Inferior parietal cortex (tissue), 1 donor: ENCODE measurements at regions not wholly inside any gene's neighbourhood (a gene's known extent, or its start where the extent isn't known, plus 50 kb on each side); places are given as distances from the start of the nearest gene placed in this dataset.
A peak's percentile ranks its signal among the peaks of the same experiment; 100 is the strongest.

Experiments used
- DNase-seq: peaks from one replicate; pipeline ENCODE4 v3.0.0-alpha.2; 2016; ENCODE audit errors: extremely low spot score

DNA sequence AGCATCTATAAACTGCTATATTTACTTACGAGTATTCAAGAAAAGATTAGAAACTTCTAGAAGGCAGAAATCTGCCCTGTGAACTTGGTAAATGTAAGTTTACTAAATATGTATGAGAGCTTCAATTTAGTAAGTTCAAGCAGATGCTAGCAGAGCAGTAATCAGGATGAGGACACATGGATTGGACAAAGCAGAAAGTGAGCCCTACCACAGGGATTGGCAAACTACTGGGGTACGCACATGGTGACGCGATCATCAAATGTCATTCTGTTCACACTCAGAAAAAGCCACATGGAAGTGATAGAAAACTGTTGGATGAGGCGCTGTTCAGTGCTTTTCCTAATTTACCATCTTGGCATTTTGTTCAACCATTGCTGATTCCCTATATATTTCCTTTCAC is 360.2 kb upstream of the ZNF385D start:
- DNase-seq = no peak

DNA sequence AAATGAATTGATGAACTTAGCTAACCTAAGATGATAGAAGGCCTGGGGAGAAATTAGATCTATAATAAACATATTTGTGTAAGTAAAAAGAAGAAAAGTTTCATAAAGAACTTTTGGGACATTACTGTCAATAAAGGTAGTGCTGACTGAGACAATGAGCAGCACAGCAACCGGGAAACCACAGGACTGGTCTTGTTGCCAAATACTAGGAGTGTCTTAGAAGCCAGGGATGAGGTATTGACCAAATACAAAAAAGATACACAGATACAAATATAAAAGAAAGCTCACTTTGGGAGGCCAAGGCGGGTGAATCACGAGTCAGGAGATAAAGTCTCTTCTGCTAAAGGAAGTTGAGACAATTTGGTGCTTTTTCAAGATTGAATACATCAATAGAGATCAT is 362.4 kb upstream of the ZNF385D start:
- no peak for DNase-seq

DNA sequence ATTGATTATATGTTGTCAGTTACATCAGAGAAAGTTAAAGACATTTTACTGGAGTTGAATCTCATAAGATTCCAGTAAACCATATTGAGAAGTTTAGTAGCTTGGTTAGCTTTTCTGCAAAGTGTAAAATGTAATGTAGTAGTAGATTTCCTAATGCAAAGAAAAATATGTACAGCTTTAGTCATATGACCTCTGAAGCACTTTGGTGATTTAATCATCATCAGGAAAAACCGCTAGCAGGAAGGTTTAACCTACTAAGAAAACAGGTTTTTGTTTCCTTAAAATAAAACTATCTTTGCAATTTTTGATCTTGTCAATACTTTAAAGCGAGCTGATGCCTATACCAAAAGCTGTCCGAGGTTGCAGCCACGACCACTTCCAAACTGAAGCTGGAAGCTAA is 364.6 kb upstream of the ZNF385D start:
- no peak for DNase-seq

DNA sequence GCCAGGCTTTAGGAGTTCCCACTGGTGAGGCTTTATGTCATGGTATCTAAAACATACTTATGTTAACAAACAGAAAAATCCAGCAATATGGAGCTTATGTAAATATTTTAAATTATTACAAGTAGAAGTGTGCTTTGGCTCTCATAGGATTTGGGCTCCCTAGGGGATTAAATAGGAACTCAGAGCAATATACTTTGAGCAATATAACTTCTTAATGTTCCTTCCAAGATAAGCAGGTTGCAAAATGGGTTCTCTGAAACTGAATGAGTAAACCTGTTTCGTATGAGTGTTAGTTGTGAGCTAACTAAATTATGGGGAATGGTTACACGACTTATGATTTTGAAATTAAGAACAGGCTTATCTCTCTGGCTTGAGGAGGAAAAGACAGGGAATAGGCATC is 366.1 kb upstream of the ZNF385D start:
- no peak for DNase-seq

DNA sequence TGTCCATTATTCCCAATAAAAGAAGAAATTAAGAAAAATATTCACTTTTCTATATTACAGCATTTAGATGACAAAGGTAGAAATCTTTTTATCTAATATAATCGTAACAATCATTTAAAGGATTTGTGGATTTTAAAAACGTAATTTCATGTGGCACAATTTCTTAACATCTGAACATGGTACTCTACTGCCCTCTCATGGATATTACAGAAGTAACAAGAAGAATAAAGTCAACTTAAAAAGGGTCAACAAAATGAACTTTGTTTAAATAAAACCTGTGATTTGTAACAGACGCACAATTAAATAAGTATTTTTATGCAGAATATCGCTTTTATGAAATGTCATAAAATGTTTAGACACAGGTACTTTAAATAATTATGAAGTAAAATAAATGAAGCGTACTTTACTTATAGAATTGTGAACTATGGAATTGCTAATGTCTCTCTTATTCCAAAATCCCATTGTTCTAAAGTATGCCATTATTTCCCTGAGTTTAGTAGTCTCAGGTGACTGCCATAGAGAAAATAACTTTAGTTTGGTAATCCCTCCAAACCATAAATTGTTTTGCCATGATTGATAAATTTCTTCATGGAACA is 366.8 kb upstream of the ZNF385D start:
- peak; percentile 61 for DNase-seq

DNA sequence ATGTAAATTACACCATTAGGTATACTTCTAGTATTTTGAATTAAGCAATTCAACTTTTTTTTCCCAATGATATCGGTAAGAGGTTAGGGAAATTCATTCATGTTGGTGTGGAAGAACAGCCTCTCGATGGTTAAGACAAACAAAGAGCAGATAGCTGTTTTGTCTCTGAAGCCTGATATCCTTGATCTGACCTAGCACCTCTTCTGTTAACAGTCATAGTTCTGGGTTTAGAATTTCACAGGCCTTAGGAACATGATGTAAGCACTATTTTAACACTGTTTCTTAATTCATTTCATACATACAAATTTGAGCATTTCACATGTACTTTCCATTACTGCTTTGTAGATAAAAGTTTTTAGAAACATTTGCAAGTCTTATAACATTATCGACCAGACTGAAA is 367.5 kb upstream of the ZNF385D start:
- no peak for DNase-seq

DNA sequence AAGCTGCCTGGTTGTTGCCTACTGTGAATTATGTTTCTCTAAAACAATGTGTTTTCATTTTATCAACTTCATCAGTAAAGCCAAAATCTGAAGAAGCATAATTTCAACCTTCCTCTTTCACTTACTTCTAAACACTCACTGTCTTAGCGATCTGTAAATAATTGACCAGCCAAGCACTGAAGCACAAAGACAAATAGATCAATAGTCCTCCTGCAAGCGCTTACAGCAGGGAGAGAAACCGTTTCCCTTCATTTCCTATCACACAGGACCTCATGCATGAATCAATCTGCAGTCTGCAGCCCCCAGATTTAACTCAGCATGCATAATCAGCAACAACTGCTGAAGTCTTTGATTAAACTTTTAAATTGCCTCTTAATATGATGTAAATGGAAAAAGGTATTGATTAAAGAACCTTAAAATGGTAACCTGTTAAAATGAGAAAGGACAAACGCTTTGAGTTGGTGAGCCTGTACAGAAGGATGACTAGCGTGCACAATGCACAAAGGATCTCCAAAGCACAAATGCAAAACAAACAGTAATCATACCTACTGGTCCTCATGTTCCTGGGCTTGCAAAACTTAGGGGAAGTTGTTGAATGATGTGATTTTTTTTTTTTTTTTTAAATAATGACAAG is 370.2 kb upstream of the ZNF385D start:
- no peak for DNase-seq

DNA sequence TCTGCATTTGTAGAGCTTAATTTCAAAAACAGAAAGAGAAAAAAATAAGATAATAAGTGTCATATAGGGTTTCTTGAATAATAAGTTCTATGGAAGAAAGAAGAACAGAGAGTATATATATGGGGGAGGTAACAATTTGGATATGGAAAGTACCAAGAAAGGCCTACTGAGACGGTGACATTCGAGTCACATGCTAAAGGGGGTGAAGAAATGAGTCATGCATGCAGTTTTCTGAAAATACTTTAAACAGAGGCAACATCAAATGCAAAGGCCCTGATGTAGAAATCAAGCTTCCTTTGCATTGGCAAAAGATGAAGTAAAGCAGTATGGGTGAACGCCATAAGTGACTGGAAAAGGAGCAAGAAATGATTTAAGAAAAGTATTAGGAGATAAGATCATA is 371.6 kb upstream of the ZNF385D start:
- DNase-seq = no peak

DNA sequence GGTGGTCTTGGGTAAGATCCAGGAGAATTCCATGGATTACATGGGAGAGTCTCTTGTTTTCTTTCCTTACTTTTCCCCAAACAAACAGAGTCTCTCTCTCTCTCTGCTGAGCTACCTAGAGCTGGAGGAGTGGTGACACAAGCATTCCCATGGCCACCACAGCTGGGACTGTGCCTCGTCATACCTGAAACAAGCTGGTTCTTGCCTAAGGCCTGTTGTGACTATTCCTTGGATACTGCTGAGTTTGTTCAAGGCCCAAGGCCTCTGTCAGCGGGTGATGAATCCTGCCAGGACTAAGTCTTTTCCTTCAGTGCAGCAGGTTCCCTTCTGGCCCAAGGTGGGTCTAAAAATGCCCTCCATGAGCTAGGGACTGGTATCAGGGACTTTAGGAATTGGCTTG is 378.1 kb upstream of the ZNF385D start:
- DNase-seq = no peak

DNA sequence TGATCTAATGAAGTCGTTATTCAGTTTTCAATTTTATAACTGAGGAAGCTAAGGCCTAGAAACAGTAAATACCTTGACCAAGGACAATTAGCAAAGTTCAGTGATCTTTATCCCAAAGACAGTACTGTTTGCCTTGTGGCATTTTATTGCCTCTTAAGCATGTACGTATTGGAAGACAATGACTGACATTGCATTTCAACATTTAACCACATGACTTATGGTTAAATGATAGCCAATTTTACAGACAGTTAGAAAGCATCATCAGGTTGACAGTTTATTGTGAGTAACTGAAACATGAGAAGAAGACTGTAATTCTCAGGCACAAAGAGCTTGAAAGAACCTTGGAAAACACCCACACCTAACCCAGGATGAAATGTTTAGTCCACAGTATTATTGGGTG is 390.8 kb upstream of the ZNF385D start:
- DNase-seq = no peak

DNA sequence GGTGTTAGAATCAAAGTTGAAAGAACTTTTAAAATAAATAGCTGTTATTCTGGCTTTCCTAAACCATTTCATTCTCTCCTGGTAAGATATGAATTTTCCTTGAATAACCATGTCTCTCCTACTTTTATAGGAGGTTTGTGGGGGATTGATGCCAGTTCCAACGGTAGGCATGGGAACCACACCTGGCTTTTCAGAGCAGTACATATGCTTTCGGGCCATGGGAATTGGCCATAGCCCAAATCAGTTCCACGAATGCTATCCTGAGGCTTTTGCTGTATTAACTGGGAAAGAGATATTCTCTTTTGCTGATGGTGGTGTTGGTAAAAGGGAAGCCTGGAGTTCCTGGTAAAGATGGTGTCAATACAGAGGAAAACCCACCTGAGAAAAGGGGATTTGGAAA is 396.2 kb upstream of the ZNF385D start:
- DNase-seq = no peak

DNA sequence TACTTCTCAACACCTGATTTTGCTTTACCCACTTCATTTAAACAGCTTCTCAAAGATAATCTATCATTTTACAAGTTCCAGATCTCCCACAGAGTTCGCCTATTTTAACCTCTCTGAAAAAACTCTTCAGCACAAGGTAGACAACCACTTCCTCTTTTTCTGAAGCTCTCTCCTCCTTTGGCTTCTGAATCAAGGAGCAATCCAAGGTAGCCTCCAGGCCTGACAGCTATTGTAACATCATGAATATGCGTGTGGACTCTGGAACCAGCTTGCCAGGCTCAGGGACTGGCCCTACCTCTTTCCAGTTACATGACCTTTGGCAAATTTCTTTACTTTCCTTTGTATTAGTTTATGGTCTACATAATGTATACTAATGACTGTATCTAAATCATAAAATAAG is 405.9 kb upstream of the ZNF385D start:
- DNase-seq = no peak

DNA sequence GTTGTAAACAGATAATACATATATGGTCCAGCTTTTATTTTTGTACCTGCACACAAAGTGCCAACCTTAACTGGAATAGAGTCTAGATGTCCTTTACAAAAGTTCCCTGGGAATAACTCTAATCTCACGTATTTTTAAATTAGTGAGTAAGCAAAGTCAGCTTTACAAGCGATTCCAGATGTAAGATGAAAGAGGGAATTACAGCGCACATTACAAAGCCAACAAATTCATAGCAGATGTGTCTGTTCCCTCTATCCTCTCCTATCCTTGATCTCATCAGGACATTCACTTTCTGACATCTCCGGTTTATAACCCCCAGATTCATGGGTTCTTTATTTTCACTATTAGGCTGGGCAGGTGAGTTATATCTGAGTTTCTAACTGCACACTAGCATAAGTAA is 406.8 kb upstream of the ZNF385D start:
- DNase-seq = no peak

DNA sequence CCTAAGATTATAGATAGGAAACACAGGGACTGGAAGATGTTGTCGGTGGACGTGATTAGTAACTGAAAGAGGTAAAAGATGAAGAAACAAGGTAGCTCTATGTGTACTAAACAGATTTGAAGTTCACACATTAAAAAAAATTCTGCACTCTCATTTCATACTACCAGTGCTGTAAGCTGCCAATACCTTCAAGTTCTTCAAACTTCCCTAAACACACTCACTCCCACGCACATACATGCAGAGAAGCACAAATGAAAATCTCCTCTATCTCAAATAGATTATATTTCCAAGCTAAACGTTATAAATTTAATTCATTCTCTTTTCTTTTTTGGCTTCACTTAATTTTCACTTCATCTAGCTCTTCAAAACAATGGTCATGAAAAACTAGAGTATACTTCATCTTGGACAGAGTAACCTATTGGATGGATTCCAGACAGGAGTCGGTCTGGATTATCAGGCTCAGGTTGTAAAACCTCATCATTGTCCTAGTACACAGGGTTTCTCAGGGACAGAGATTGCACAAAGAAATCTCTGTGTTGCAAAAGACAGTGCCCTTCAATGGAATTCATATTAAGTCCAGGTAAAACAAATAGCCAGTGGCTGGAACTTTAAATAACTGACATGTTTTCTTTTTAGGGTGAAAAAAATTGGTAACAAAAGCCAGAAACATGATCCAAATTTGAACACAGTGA is 408.1 kb upstream of the ZNF385D start:
- no peak for DNase-seq

DNA sequence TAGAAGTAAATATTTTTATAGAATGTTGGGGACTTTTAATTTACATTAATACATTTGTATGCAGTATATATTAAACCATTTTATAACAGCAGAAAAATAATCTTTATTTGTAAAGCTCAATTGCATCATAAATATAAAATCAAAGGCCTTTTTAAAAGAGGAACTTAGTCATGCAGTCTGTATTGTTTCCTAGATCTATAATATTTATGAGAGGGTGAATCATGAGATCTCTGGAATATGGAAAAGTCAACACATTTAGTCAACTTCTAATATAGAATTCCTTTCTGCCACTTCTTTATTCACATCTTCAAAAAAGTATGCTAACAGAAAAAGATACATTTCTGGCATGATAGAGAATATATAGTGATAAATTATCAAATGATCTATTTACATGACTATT is 410.3 kb upstream of the ZNF385D start:
- DNase-seq = no peak

DNA sequence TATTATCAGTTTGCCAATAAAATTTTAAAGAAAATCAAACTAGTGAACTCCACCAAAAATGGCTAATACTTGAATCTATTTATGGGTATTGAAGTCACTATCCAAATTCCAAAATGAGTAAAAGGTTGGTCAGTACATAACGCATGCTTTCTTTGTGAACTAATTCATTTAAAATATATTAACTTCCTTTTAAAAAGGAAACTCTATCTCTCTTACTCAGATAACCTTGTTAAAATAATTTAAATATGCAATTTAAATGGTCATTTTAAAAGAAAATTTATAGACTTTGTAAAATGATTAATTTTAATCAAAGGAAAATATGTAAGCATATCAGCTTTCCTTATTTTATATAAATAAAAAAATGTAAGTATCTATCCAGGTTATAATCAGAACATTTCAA is 419.4 kb upstream of the ZNF385D start:
- no peak for DNase-seq

DNA sequence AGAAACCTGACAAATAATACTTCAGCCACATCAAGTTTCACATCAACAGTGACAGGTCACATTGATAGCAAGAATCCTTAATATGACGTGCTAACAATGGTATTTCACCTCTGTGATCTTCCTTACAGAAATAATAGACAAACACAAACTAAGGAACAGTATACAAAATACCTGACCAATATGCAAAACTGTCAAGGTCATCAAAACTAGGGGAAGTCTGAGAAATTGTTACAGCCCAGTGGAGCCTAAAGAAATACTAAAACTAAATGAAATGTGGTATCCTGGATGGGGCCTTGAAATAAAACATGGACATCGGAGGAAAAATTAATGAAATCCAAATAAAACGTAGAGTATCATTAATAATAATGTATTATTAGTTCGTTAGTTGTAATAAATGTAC is 422.0 kb upstream of the ZNF385D start:
- DNase-seq = no peak

DNA sequence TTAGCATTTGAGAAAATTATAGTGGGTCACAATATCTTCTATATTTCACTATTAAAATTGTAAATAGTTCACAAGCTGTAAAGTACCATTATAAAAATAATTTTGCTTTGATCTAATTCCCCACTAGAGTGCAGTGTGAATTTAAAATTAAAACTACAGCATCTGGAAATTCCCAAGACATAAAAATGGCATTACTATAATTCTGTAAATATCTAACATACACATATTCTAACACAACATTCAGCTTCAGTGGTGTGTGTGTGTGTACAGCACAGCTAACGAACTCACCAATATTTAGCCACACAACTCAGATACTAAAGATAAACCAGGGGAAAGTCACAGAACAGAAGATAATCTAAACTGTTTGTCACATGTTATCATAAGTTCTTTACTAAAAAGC is 424.9 kb upstream of the ZNF385D start:
- DNase-seq = peak; percentile 21

DNA sequence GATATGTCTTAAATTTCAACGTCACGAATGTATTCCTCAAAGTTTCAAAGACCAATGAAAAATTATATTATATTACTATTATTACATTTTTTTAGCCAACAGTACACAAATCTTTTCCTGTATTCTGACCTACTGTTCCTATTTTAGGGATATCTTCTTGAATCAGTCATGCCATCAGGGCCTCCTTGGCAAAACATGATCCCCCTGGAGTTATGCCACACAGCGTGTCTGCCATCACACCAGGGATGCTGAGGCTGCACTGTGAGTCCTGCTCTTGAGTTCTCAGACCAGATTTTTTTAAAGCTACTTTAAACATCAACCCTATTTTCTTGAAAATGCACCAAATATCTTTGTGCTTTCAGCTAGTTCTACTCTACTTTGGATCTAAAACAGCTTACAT is 425.9 kb upstream of the ZNF385D start:
- DNase-seq = no peak

DNA sequence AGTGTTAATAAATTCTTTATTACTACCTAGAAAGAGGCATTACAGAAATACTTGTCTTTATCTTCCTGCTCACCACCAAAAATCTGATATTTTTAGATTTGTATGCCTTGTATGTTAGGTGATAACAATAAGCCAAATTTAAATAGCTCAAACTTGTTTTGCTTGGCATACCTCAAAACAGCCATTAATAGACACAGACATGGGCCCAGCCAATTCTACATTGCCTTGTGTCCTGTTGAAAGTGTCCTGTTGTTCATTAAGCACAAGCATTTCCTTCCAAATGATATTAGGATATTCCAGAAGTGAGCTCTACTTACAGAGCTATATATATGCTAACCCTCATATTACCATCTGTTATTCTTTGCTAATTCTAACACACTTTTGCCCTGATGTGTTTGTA is 438.6 kb upstream of the ZNF385D start:
- DNase-seq = no peak

DNA sequence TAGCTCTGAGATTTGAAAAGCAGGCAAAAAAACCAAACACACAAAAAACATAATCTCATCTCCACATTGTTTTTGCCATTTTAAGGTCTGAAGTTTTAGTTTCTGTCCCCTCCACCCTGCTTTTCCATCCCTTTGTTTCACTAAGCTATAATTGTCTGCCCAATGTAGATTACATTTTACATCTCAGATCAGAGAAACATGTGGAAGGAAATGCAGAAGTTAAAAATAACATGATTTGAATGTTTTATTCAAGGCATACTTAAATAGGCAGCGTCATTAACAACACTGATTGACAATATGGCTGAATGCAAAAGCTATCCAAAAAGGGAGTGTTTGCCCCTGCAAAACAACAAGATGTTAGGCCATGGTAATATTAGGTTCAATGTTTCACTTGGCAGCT is 448.1 kb upstream of the ZNF385D start:
- DNase-seq = no peak

DNA sequence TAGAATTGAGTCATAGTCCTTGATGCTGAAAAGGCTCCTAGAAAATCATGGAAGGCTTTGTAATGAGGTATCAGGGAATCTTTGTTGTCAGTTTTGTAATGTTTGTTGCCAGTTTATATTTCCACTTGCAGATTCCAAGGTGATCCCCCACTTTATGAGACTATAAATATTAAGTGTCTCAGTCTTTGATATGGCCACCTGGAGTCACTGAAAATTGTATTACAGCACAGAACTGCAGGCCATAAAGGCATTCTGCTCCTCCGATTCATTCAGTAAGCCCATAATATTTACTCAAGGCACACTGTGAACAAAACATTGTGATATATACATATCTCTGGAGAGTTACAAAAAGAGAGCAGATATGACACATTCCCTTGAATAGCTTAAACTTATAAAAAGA is 457.8 kb upstream of the ZNF385D start:
- DNase-seq = no peak

DNA sequence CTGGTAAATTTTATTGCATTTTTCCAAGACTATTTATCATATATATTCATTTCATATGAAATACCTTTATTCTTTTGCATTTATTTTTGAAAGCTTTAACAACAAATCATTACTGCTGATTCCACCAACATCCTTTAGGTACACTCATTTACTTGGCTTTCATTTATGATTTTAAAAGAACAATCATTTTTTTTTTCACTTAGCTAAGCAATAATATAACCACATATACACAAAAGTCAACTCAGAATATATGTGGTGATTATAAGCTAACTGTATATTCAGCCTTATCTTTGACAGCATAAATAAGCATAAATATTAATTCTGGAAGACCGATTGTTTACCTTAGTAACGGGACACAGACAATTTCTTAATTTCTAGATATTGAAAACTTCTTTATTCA is 458.6 kb upstream of the ZNF385D start:
- no peak for DNase-seq

DNA sequence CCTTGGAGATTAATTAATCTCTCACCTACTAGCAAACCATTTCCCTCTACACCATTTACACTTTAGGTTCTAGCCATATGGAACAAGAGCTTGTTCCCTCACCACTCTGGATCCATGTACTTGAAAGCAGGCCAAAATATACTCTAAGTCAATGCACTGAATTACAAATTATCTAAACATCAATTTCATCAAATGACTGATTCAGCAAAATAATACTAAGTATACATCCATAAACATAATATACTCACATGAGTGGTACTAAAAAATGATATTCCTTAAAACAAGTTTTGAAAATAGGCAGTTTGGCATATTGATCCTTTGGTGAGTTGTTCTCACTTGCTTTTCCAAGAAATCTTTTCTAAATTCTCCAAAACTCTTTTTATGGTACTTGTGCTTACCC is 459.7 kb upstream of the ZNF385D start:
- DNase-seq = no peak
